ENCODE measurements at regions not wholly inside any gene's neighbourhood (a gene's known extent, or its start where the extent isn't known, plus 50 kb on each side); places are given as distances from the start of the nearest gene placed in this dataset.

GRCh38 chr20:24840121-24840713, 108.9 kb upstream of the CST7 start:
- TF ChIP-seq CTCF (IDR thresholded peaks at IDR 0.05; ENCODE audit: extremely low read depth in 1 of 2, insufficient read depth in 1 of 2, low read depth in 1 of 2, low read length in 2 of 2) (no peak), JUN (IDR thresholded peaks at IDR 0.05; ENCODE audit: borderline replicate concordance, insufficient read depth, insufficient read length, low read depth) (no peak), POLR2A (IDR thresholded peaks at IDR 0.05; ENCODE audit: low read depth, low read length) (no peak), GATA2 (IDR thresholded peaks at IDR 0.05; ENCODE audit: insufficient read depth, insufficient read length, low read depth, low read length) (no peak), FOS (IDR thresholded peaks at IDR 0.05; ENCODE audit: borderline replicate concordance, insufficient read depth, low read length) (no peak), POLR2AphosphoS5 (IDR thresholded peaks at IDR 0.05; ENCODE audit: insufficient read depth, low read depth, low read length) (no peak), EZH2 (IDR thresholded peaks at IDR 0.05; ENCODE audit: borderline replicate concordance, low read depth, low read length, severe bottlenecking) (no peak), MYC (IDR thresholded peaks at IDR 0.05; ENCODE audit: low read depth, low read length) (no peak)
- TF ChIP-seq, protein P1, sequence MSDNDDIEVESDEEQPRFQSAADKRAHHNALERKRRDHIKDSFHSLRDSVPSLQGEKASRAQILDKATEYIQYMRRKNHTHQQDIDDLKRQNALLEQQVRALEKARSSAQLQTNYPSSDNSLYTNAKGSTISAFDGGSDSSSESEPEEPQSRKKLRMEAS (IDR thresholded peaks at IDR 0.05; ENCODE audit: insufficient read depth, insufficient read length): no peak
- no peak for FAIRE-seq
- no peak overlapping the region for H3K9ac ChIP-seq (replicated peaks; ENCODE audit: extremely low read depth, insufficient read depth, low read length)
- dilution Hi-C loops (cut with MboI; ENCODE audit: extremely low pct_ligation_motif_present, low sequenced_read_pairs): no loop called here
- intact Hi-C loops (cut with micrococcal nuclease): no loop called here
- H3K4me3 ChIP-seq (replicated peaks in 1 of 3; ENCODE audit: insufficient read depth in 1 of 3, low read depth in 1 of 3, low read length in 3 of 3): no peak overlapping the region
- no peaks in the 10 kb centered on the region for H3K79me2 ChIP-seq (ENCODE audit: control insufficient read depth, insufficient read depth, low read length)
- H3K27ac ChIP-seq (ENCODE audit: insufficient read depth, low read depth, low read length): no peak overlapping the region
- no peak overlapping the region for H2AFZ ChIP-seq (ENCODE audit: low read depth, low read length)
- CTCF ChIA-PET: no interaction called here
- no peaks in the 10 kb centered on the region for H3K9me3 ChIP-seq (replicated peaks; ENCODE audit: control insufficient read depth, insufficient read depth, low read length)
- no peaks in the 10 kb centered on the region for H3K4me1 ChIP-seq (ENCODE audit: control insufficient read depth, extremely low read depth, insufficient read depth, low read length)
- no peak overlapping the region for H3K4me2 ChIP-seq (ENCODE audit: insufficient read depth, low read length)
- no peaks in the 10 kb centered on the region for H3K36me3 ChIP-seq (ENCODE audit: control insufficient read depth in 2 of 2, extremely low read depth in 1 of 2, insufficient read depth in 2 of 2, low read length in 2 of 2)
- BruUV-seq (replicated peaks): no TSS peak
- POLR2A ChIA-PET: no interaction called here
- no peaks in the 10 kb centered on the region for H4K20me1 ChIP-seq (replicated peaks; ENCODE audit: control insufficient read depth, extremely low read depth, insufficient read depth, low read length)
- H3K27me3 ChIP-seq (ENCODE audit: control insufficient read depth in 2 of 2, insufficient read depth in 2 of 2, low read length in 2 of 2): no peaks in the 10 kb centered on the region
- H3K9me1 ChIP-seq (replicated peaks; ENCODE audit: control insufficient read depth, extremely low read depth, insufficient read depth, low read length): no peaks in the 10 kb centered on the region
- DNase-seq (ENCODE audit: low read depth, low spot score): no peak

All from endothelial cell of umbilical vein (primary cell).